ENCODE measurements at regions not wholly inside any gene's neighbourhood (a gene's known extent, or its start where the extent isn't known, plus 50 kb on each side); places are given as distances from the start of the nearest gene placed in this dataset.
A peak's percentile ranks its signal among the peaks of the same experiment; 100 is the strongest.

DNA sequence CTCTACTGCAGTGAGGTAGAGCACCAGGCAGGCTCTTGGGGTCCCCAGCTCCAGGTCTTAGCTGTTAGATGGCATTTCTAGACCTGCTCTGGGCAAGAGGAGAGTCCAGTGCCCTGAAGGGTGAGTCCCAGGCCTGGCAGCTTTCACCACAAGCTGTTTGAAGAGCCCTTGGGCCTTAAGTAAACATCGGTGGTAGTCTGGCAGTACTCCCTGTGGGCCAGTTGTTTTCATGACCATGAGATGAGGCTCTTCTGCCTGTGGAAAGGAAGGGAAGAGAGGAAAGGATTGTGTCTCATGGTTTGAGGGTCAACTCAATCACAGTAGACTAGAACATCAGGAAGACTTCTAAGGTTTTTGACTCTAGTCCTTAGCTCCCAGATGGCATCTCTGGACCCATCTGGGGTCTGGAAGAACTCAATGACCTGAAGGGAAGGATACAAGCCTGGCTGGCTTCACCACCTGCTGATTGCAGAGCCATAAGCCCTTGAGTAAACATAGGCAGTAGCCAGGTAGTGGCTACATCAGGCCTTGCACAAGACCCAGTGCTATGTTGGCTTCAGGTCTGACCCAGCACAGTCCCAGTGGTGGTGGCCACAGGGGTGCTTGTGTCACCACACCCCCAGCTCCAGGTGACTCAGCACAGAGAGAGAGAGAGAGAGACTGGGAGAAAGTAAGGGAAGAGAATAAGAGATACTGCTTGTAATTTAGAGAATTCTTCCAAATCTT, 114.3 kb upstream of the PCSK5 start:
- intact Hi-C loops (cut with DNase I; ENCODE audit: low total_unique reads) = no loop called here
- Histone ChIP-seq H3K4me1 (no peaks in the 10 kb centered on the region), H3K9me3 (no peaks in the 10 kb centered on the region), H3K36me3 (no peaks in the 10 kb centered on the region), H3K27me3 (no peaks in the 10 kb centered on the region), H3K27ac (no peak overlapping the region), H3K4me3 (no peak overlapping the region)
- in situ Hi-C loops (cut with MboI; ENCODE audit: low sequenced_read_pairs in 4 of 4) = loop anchor here in 1 of 4 donors (25.0 kb wide), 1 partner anchor 89 kb away; no protein-coding TSS in a partner anchor
- DNase-seq (no peak), ATAC-seq (no peak)
- TF ChIP-seq, protein P1, sequence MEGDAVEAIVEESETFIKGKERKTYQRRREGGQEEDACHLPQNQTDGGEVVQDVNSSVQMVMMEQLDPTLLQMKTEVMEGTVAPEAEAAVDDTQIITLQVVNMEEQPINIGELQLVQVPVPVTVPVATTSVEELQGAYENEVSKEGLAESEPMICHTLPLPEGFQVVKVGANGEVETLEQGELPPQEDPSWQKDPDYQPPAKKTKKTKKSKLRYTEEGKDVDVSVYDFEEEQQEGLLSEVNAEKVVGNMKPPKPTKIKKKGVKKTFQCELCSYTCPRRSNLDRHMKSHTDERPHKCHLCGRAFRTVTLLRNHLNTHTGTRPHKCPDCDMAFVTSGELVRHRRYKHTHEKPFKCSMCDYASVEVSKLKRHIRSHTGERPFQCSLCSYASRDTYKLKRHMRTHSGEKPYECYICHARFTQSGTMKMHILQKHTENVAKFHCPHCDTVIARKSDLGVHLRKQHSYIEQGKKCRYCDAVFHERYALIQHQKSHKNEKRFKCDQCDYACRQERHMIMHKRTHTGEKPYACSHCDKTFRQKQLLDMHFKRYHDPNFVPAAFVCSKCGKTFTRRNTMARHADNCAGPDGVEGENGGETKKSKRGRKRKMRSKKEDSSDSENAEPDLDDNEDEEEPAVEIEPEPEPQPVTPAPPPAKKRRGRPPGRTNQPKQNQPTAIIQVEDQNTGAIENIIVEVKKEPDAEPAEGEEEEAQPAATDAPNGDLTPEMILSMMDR (IDR thresholded peaks at IDR 0.05 in 4 of 5, conservative IDR thresholded peaks at IDR 0.05 in 1 of 5) = no peak

DNA sequence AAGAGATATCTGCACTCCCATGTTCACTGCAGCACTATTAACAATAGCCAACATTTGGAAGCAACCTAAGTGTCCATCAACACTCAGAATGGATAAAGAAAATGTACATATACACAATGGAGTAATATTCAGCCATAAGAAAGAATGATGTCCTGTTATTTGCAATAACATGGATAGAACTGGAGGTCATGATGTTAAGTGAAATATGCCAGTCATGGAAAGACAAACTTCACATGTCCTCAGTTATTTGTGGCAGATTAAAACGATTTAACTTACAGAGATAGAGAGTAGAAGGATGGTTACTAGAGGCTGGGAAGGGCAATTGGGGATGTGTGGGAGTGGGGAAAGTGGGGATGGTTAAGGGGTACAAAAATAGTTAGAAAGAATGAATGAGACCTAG, 110.3 kb upstream of the PCSK5 start:
- H3K9me3 ChIP-seq = no peaks in the 10 kb centered on the region
- in situ Hi-C loops (cut with MboI; ENCODE audit: low sequenced_read_pairs in 4 of 4) (loop anchor here in 1 of 4 donors (25.0 kb wide), 1 partner anchor 93 kb away; no protein-coding TSS in a partner anchor), intact Hi-C loops (cut with DNase I; ENCODE audit: low total_unique reads) (no loop called here)
- H3K27me3 ChIP-seq = no peaks in the 10 kb centered on the region
- no peaks in the 10 kb centered on the region for H3K36me3 ChIP-seq
- no peak for ATAC-seq
- no peak overlapping the region for H3K4me3 ChIP-seq
- no peak overlapping the region for H3K27ac ChIP-seq
- no peaks in the 10 kb centered on the region for H3K4me1 ChIP-seq
- TF ChIP-seq, protein P1 (IDR thresholded peaks at IDR 0.05 in 4 of 5, conservative IDR thresholded peaks at IDR 0.05 in 1 of 5) = no peak
- TF ChIP-seq POLR2A (IDR thresholded peaks at IDR 0.05) = no peak
- no peak for DNase-seq

DNA sequence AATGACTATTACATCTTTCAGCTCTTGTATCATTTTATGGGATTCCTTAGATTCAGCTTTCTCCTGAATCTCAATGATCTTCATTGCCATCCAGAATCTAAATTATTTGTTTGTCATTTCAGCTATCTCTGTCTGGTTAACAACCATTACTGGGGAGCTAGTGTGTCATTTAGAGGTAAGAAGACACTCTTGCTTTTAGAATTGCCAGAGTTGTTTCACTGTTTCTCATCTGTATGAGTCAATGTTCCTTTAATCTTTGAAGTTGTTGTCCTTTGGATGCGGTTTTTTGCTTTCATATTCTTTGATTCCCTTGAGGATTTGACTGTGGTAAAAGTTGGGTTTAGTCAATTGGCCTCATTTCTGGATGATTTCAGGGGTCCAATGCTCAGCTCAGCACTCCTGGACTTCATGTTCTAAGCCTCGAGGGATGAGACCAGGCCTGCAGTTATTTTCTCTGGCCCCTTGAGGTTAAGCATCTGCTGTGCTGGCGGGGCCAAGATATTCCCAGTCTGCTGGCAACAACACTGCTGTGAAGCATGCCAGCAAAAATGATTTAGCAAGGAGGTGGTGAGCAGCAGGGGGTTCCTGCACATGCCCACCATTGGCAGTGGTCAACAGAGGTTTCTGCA, 102.4 kb upstream of the PCSK5 start:
- Histone ChIP-seq H3K9me3 (no peaks in the 10 kb centered on the region), H3K27ac (peak overlapping the region in 1 of 4 donors; percentile 17), H3K4me3 (no peak overlapping the region), H3K36me3 (no peaks in the 10 kb centered on the region), H3K4me1 (no peaks in the 10 kb centered on the region), H3K27me3 (no peaks in the 10 kb centered on the region)
- in situ Hi-C loops (cut with MboI; ENCODE audit: low sequenced_read_pairs in 4 of 4) = loop anchor here in 1 of 4 donors (25.0 kb wide), 1 partner anchor 101 kb away; no protein-coding TSS in a partner anchor
- peak in 1 of 2 donors; percentile 25 for DNase-seq
- intact Hi-C loops (cut with DNase I; ENCODE audit: low total_unique reads) = no loop called here
- TF ChIP-seq, protein P1 (IDR thresholded peaks at IDR 0.05 in 4 of 5, conservative IDR thresholded peaks at IDR 0.05 in 1 of 5) = no peak
- no peak for TF ChIP-seq POLR2A (IDR thresholded peaks at IDR 0.05)
- peak; percentile 47 to 66 for ATAC-seq

DNA sequence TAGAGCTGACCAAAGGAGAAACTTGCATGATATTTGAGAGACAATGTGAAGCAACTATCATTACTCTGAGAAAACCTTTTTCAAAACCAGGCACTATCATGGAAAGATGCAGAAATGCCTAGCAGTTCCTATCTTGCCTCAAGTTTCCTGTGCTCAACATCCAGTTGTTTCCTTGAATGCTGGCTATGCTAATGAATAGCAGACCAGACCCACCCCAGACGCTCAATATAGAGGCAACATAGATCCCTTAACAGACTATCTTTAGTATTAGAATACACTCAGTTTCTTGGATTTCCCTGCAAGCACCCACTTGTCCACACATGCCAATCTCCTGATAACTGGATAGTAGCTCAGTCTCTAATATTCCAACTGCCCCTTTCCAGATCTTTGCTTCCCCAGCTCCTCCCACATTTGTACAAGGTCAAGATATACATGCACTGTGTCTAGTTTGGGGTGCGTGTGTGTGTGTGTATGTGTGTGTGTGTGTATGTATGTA, 93.3 kb upstream of the PCSK5 start:
- Histone ChIP-seq H3K27me3 (no peaks in the 10 kb centered on the region), H3K27ac (no peak overlapping the region), H3K4me1 (no peaks in the 10 kb centered on the region), H3K36me3 (no peaks in the 10 kb centered on the region), H3K4me3 (no peak overlapping the region), H3K9me3 (no peaks in the 10 kb centered on the region)
- intact Hi-C loops (cut with DNase I; ENCODE audit: low total_unique reads) = no loop called here
- in situ Hi-C loops (cut with MboI; ENCODE audit: low sequenced_read_pairs in 4 of 4) = loop anchor here in 1 of 4 donors (25.0 kb wide), 1 partner anchor 110 kb away; no protein-coding TSS in a partner anchor
- ATAC-seq = no peak
- no peak for TF ChIP-seq POLR2A (IDR thresholded peaks at IDR 0.05)
- TF ChIP-seq, protein P1 (IDR thresholded peaks at IDR 0.05 in 4 of 5, conservative IDR thresholded peaks at IDR 0.05 in 1 of 5) = no peak
- DNase-seq = no peak
